ENCODE measurements at regions not wholly inside any gene's neighbourhood (a gene's known extent, or its start where the extent isn't known, plus 50 kb on each side); places are given as distances from the start of the nearest gene placed in this dataset.

DNA sequence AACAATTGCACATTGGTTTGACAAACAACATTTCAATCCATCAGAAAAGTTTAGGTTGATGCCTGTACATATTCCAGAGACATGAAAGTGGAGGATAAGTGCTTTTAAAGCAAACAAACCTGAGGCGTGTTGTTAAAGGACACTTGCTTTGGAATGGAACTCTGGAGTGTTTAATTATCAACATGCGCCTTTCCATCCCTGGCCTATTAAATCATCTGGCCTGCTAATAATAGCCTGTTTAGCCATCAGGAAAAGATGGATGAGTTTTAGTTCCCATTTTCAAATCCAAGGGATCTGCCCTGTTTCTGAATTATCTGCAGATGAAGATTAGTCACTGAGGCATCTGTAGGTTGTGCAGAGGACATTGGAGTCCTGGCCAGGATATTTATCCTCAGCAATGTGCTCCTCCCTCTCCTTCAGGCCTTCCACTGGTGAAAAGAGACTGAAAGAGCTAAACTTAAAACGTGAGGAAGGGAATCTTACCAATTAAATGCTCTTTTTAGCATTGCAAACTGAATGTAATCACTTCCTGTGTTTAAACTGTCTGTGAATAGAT lies 388.9 kb downstream of the PPARGC1A start:
- ATAC-seq (no peak), FAIRE-seq (no peak), DNase-seq (ENCODE audit: extremely low read depth in 1 of 4, low spot score in 3 of 4) (no peak)
- Histone ChIP-seq H3K4me1 (replicated peaks in 1 of 2; ENCODE audit: control insufficient read depth in 2 of 2, insufficient read depth in 2 of 2, low read length in 2 of 2) (no peaks in the 10 kb centered on the region), H3K4me2 (ENCODE audit: insufficient read depth, low read length) (no peak overlapping the region), H4K20me1 (replicated peaks; ENCODE audit: control insufficient read depth, insufficient read depth, low read length) (no peaks in the 10 kb centered on the region), H2AFZ (ENCODE audit: low read depth, low read length) (no peak overlapping the region), H3K4me3 (no peak overlapping the region), H3K9me1 (ENCODE audit: control insufficient read depth, insufficient read depth, low read length) (no peaks in the 10 kb centered on the region), H3K36me3 (ENCODE audit: control insufficient read depth, insufficient read depth, low read length) (no peaks in the 10 kb centered on the region), H3K9me3 (replicated peaks; ENCODE audit: control insufficient read depth, insufficient read depth, low read depth, low read length) (no peaks in the 10 kb centered on the region), H3K27ac (ENCODE audit: extremely low read depth, low read depth, low read length) (no peak overlapping the region), H3K27me3 (ENCODE audit: control insufficient read depth in 2 of 2, insufficient read depth in 2 of 2, low read length in 2 of 2) (no peaks in the 10 kb centered on the region), H3K79me2 (ENCODE audit: control insufficient read depth, insufficient read depth, low read length) (no peaks in the 10 kb centered on the region), H3K9ac (ENCODE audit: insufficient read depth in 1 of 2, low read depth in 2 of 2, low read length in 2 of 2) (no peak overlapping the region)
- BruUV-seq (replicated peaks) = no TSS peak
- ChIA-PET POLR2A (no interaction called here), CTCF (ENCODE audit: low intra/inter-chr PET ratio) (no interaction called here)
- intact Hi-C loops (cut with micrococcal nuclease) = no loop called here
- TF ChIP-seq TGIF2 (CRISPR knock-in tag; IDR thresholded peaks at IDR 0.05) = no peak
- TF ChIP-seq TCF7 (IDR thresholded peaks at IDR 0.05; ENCODE audit: borderline replicate concordance) = no peak
- no peak for TF ChIP-seq HOMEZ (CRISPR knock-in tag; IDR thresholded peaks at IDR 0.05)
- TF ChIP-seq, protein P1, sequence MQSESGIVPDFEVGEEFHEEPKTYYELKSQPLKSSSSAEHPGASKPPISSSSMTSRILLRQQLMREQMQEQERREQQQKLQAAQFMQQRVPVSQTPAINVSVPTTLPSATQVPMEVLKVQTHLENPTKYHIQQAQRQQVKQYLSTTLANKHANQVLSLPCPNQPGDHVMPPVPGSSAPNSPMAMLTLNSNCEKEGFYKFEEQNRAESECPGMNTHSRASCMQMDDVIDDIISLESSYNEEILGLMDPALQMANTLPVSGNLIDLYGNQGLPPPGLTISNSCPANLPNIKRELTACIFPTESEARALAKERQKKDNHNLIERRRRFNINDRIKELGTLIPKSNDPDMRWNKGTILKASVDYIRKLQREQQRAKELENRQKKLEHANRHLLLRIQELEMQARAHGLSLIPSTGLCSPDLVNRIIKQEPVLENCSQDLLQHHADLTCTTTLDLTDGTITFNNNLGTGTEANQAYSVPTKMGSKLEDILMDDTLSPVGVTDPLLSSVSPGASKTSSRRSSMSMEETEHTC (IDR thresholded peaks at IDR 0.05) = no peak
- TF ChIP-seq EP400 (IDR thresholded peaks at IDR 0.05) = no peak
- no peak for TF ChIP-seq NR1H2 (CRISPR knock-in tag; IDR thresholded peaks at IDR 0.05)
- no peak for TF ChIP-seq ZNF133 (CRISPR knock-in tag; IDR thresholded peaks at IDR 0.05)
- no peak for TF ChIP-seq ZFP36 (IDR thresholded peaks at IDR 0.05; ENCODE audit: low read depth, low read length, partially characterized antibody)
- no peak for TF ChIP-seq MEF2A (IDR thresholded peaks at IDR 0.05; ENCODE audit: control insufficient read depth, low read depth, low read length)
- no peak for TF ChIP-seq SMAD4 (CRISPR knock-in tag; conservative IDR thresholded peaks at IDR 0.05)
- TF ChIP-seq PTRF (tag; IDR thresholded peaks at IDR 0.05) = no peak
- no peak for TF ChIP-seq MAFF (IDR thresholded peaks at IDR 0.05; ENCODE audit: low read length)
- no peak for TF ChIP-seq NFXL1 (CRISPR knock-in tag; IDR thresholded peaks at IDR 0.05)
- TF ChIP-seq, protein P2, sequence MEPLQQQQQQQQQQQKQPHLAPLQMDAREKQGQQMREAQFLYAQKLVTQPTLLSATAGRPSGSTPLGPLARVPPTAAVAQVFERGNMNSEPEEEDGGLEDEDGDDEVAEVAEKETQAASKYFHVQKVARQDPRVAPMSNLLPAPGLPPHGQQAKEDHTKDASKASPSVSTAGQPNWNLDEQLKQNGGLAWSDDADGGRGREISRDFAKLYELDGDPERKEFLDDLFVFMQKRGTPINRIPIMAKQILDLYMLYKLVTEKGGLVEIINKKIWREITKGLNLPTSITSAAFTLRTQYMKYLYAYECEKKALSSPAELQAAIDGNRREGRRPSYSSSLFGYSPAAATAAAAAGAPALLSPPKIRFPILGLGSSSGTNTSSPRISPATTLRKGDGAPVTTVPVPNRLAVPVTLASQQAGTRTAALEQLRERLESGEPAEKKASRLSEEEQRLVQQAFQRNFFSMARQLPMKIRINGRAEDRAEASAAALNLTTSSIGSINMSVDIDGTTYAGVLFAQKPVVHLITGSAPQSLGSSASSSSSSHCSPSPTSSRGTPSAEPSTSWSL (CRISPR knock-in tag; IDR thresholded peaks at IDR 0.05; ENCODE audit: borderline replicate concordance) = no peak
- TF ChIP-seq ZEB2 (IDR thresholded peaks at IDR 0.05) = no peak
- no peak for TF ChIP-seq ZKSCAN3 (CRISPR knock-in tag; IDR thresholded peaks at IDR 0.05)
- no peak for TF ChIP-seq POLR2A (conservative IDR thresholded peaks at IDR 0.05)
- in situ Hi-C loops (cut with MboI) = no loop called here
- WGBS (ENCODE audit: insufficient coverage, low coverage, missing lambda C conversion rate) = 9% methylated on average over 3 of the region's 3 CpGs

Measured in K562 (cell line).